IMR-90 (cell line): ENCODE measurements at regions not wholly inside any gene's neighbourhood (a gene's known extent, or its start where the extent isn't known, plus 50 kb on each side); places are given as distances from the start of the nearest gene placed in this dataset.

Experiments used
- BHLHE40 ChIP-seq: fragments of 150-350 bp; IDR thresholded peaks from 2 replicates; pipeline ENCODE4 v1.6.1; 2016; ENCODE audit warnings: mild to moderate bottlenecking, low read depth, low read length
- POLR2A ChIP-seq: IDR thresholded peaks from 2 replicates; pipeline ENCODE4 v1.6.1; 2012; ENCODE audit warnings: mild to moderate bottlenecking, low read depth, low read length
- RAD21 ChIP-seq: IDR thresholded peaks from 2 replicates; pipeline ENCODE4 v1.6.1; 2012; ENCODE audit warnings: low read length, improper control_type of control experiment
- RCOR1 ChIP-seq: IDR thresholded peaks from 2 replicates; pipeline ENCODE4 v1.6.1; 2012; ENCODE audit warnings: mild to moderate bottlenecking, low read length, improper control_type of control experiment; ENCODE audit not compliant: insufficient replicate concordance
- SMC3 ChIP-seq: fragments of 150-350 bp; IDR thresholded peaks from 2 replicates; pipeline ENCODE4 v1.6.1; 2016; ENCODE audit warnings: low read depth, mild to moderate bottlenecking, antibody characterized with exemption, low read length, moderate library complexity
- TF ChIP-seq, protein P1 (sequence below): conservative IDR thresholded peaks from 2 replicates; pipeline ENCODE4 v1.5.1; 2012; ENCODE audit warnings: mild to moderate bottlenecking, low read depth, low read length, improper control_type of control experiment
- TF ChIP-seq, protein P2 (sequence below): fragments of 150-350 bp; IDR thresholded peaks from 2 replicates; pipeline ENCODE4 v1.6.1; 2016; ENCODE audit warnings: low read depth, mild to moderate bottlenecking, low read length, moderate library complexity, borderline replicate concordance
- TF ChIP-seq, protein P3 (sequence below): fragments of 150-350 bp; IDR thresholded peaks from 2 replicates; pipeline ENCODE4 v1.6.1; 2017; ENCODE audit warnings: mild to moderate bottlenecking, antibody characterized with exemption, low read length, low read depth

DNA sequence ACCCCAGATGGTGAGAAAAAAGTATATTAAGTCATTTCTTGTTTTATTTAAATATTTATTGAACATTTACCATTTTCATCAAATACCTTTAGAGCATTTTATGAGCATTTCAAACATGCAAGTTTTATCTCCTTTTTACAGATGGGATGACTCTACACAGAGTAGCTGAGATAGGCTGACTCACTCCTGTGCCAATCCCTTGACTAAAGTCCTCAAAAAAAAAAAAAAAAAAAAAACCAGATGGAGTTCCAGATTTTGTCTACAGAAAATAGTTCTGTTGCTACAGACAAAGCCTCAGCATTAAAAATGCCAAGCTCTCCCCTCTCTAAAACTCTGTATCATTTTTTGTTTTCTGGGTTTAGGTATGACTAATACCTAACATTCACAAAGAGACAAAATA is 303.0 kb upstream of the PLD5 start:
- TF ChIP-seq, protein P1, sequence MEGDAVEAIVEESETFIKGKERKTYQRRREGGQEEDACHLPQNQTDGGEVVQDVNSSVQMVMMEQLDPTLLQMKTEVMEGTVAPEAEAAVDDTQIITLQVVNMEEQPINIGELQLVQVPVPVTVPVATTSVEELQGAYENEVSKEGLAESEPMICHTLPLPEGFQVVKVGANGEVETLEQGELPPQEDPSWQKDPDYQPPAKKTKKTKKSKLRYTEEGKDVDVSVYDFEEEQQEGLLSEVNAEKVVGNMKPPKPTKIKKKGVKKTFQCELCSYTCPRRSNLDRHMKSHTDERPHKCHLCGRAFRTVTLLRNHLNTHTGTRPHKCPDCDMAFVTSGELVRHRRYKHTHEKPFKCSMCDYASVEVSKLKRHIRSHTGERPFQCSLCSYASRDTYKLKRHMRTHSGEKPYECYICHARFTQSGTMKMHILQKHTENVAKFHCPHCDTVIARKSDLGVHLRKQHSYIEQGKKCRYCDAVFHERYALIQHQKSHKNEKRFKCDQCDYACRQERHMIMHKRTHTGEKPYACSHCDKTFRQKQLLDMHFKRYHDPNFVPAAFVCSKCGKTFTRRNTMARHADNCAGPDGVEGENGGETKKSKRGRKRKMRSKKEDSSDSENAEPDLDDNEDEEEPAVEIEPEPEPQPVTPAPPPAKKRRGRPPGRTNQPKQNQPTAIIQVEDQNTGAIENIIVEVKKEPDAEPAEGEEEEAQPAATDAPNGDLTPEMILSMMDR, result no peak
- TF ChIP-seq POLR2A, result no peak
- no peak for TF ChIP-seq RAD21
- TF ChIP-seq SMC3, result no peak
- TF ChIP-seq, protein P2, sequence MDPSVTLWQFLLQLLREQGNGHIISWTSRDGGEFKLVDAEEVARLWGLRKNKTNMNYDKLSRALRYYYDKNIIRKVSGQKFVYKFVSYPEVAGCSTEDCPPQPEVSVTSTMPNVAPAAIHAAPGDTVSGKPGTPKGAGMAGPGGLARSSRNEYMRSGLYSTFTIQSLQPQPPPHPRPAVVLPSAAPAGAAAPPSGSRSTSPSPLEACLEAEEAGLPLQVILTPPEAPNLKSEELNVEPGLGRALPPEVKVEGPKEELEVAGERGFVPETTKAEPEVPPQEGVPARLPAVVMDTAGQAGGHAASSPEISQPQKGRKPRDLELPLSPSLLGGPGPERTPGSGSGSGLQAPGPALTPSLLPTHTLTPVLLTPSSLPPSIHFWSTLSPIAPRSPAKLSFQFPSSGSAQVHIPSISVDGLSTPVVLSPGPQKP, result no peak
- TF ChIP-seq RCOR1, result no peak
- TF ChIP-seq, protein P3, sequence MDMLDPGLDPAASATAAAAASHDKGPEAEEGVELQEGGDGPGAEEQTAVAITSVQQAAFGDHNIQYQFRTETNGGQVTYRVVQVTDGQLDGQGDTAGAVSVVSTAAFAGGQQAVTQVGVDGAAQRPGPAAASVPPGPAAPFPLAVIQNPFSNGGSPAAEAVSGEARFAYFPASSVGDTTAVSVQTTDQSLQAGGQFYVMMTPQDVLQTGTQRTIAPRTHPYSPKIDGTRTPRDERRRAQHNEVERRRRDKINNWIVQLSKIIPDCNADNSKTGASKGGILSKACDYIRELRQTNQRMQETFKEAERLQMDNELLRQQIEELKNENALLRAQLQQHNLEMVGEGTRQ, result no peak
- no peak for TF ChIP-seq BHLHE40
